Stimulated activated effector memory CD8-positive, alpha-beta T cell treated with anti-CD3 and anti-CD28 coated beads, Interleukin-12 subunit alpha, Interleukin-12 subunit beta, amount 100 ng/mL, for 72 hours (primary cell): ENCODE measurements at regions not wholly inside any gene's neighbourhood (a gene's known extent, or its start where the extent isn't known, plus 50 kb on each side); places are given as distances from the start of the nearest gene placed in this dataset.

Experiments
- ATAC-seq: fragments of 150-1000 bp; cut with Tn5 transposase; 2 replicates; pipeline ENCODE4 v1.10.0; 2021
- DNase-seq, 2 donors: peaks; one replicate each; pipeline ENCODE4 v3.0.0; 2021 to 2022; ENCODE audit warnings: low spot score in 2 of 2
- H3K27ac Mint-ChIP-seq: one replicate; pipeline ENCODE4 v1.8.0; 2022; ENCODE audit warnings: mild to moderate bottlenecking, mixed read lengths
- H3K36me3 Mint-ChIP-seq: one replicate; pipeline ENCODE4 v1.8.0; 2022; ENCODE audit warnings: mild to moderate bottlenecking, mixed read lengths
- H3K4me1 Mint-ChIP-seq: one replicate; pipeline ENCODE4 v1.8.0; 2022; ENCODE audit warnings: mixed read lengths
- H3K4me3 Mint-ChIP-seq: one replicate; pipeline ENCODE4 v1.8.0; 2022; ENCODE audit warnings: mild to moderate bottlenecking, mixed read lengths
- H3K9me3 Mint-ChIP-seq: one replicate; pipeline ENCODE4 v1.8.0; 2022; ENCODE audit warnings: mixed read lengths

DNA sequence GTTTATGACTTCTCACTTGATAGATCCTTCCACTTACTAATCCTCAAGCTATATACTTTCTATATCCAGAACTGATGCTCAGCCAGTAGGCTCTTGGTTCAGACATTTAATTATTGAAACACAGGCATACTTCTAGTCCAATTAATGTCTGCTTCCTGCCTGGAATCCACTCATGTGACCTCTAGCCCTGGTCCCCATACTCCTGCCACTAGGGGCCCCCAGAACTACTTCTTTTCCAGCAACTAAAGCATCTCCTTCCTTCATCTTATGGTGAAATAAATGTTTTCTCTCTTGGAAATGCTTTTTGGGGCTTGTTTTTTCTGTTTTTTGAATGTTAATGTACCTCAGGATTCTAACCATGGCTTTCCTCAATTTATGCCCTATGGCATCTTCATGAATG lies 527.6 kb downstream of the SATB2 start:
- no peaks in the 10 kb centered on the region for H3K4me1 Mint-ChIP-seq
- H3K4me3 Mint-ChIP-seq, result no peak overlapping the region
- peaks cover 15% of the 10 kb centered on the region for H3K9me3 Mint-ChIP-seq
- DNase-seq (no peak), ATAC-seq (no peak)
- no peak overlapping the region for H3K27ac Mint-ChIP-seq
- H3K36me3 Mint-ChIP-seq, result no peaks in the 10 kb centered on the region

DNA sequence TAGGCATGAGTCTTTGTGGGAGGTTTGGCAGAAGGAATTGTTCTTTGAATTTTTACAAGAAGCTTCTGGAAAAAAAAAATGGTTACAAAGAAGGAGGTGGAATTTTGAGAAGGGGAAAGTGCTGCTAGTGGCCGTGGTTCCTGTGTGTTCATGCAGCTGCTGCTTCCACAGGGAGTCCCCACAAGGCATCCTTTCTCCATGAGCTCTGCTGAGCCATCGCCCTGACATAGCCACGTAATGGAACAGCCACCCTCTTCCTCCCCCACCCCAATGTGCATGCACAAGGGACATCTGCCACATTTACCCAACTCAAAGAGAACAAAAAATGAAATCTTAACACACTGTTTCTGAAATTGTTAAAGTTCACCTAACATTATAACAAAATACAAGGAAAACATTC lies 529.7 kb downstream of the SATB2 start:
- DNase-seq, result no peak
- H3K4me1 Mint-ChIP-seq, result no peaks in the 10 kb centered on the region

DNA sequence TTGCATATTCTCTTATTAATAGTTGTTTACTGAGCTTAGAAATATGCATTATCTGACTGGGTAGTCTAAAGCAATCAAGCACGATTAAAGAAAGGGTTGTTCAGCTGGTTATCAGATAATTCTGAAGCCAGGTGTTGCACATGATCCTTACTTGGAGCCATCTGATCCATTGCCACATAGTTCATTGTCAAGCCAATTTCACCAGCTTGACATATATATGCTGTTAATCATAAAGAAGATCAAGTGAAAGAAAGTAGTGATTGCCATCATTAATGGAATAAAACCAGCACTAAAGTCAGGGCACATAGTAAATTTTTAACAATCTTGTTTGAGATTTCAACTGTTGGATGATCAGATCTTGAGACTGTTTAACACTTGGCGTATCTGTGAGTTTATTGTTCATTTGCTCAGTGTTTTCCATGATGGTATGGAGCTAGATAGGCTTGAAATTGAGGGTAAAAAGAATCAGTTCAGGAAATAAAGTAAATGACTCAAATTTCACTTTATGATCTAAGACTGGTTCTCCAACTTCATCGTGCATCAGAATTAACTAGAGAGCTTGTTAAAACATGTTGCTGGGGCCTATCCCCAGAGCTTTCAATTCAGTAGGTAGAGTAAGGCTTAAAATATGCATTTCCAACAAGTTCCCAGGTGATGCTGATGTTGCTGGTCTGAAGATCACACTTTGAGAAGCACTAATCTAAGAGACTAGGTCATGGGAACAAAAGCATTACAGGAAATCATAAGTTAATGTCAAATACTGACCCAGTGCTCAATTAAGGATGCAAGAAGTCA lies 539.6 kb downstream of the SATB2 start:
- DNase-seq, result no peak
- Mint-ChIP-seq H3K4me1 (no peaks in the 10 kb centered on the region), H3K4me3 (no peak overlapping the region), H3K9me3 (peaks cover 17% of the 10 kb centered on the region), H3K36me3 (no peaks in the 10 kb centered on the region), H3K27ac (no peak overlapping the region)
- no peak for ATAC-seq

More for the DNA sequence above, 529.7 kb downstream of the SATB2 start:
- Mint-ChIP-seq H3K9me3 (peaks cover 12% of the 10 kb centered on the region), H3K27ac (no peak overlapping the region), H3K4me3 (no peak overlapping the region), H3K36me3 (no peaks in the 10 kb centered on the region)
- no peak for ATAC-seq

DNA sequence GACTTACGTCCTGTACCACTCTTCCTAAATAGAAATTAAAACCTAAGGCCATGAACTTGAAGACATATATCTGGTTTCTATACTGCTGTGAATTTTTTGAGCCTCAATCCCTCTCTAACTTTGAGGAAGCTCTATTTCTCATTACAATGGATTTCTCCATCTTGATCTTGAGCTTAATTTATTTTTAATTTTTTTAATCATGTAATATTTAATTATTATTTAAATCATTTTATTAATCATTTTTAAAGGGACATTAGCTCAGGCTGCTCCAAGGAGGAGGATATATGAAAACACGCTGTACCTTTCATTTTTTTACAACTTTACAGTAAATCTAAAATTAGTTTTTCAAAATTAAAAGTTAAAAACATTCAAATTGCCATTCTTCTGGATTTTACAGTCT lies 540.5 kb downstream of the SATB2 start:
- no peak overlapping the region for H3K4me3 Mint-ChIP-seq
- H3K36me3 Mint-ChIP-seq, result no peaks in the 10 kb centered on the region
- DNase-seq (no peak), ATAC-seq (no peak)
- H3K9me3 Mint-ChIP-seq, result peaks cover 14% of the 10 kb centered on the region
- no peaks in the 10 kb centered on the region for H3K4me1 Mint-ChIP-seq
- no peak overlapping the region for H3K27ac Mint-ChIP-seq

DNA sequence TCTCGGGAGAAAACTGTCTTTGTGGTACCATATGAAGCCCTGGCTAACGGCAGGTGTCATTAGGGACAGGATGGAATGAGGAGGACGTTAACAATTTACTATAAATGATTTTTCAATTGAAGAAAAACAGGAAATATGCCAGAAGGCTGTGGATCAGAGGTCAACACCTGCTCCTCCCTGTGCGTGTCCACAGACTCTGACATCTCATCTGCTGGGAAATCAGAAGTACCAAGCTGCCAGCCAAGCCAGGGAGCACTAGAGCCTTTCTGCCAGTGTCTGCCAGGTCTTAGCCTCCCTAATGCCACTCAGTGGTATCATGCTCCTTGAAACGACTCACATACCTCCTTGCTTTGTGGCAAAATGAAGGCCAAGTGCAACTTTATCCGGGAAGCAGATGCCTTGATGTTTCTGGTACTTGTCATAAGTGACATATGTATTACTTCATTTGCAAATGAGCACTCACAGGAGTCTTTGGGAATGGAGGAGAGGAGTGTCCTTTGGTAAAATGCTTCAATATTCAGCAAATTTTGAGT lies 541.1 kb downstream of the SATB2 start:
- no peaks in the 10 kb centered on the region for H3K36me3 Mint-ChIP-seq
- peaks cover 14% of the 10 kb centered on the region for H3K9me3 Mint-ChIP-seq
- no peak overlapping the region for H3K4me3 Mint-ChIP-seq
- ATAC-seq (no peak), DNase-seq (no peak)
- no peaks in the 10 kb centered on the region for H3K4me1 Mint-ChIP-seq
- H3K27ac Mint-ChIP-seq, result no peak overlapping the region

DNA sequence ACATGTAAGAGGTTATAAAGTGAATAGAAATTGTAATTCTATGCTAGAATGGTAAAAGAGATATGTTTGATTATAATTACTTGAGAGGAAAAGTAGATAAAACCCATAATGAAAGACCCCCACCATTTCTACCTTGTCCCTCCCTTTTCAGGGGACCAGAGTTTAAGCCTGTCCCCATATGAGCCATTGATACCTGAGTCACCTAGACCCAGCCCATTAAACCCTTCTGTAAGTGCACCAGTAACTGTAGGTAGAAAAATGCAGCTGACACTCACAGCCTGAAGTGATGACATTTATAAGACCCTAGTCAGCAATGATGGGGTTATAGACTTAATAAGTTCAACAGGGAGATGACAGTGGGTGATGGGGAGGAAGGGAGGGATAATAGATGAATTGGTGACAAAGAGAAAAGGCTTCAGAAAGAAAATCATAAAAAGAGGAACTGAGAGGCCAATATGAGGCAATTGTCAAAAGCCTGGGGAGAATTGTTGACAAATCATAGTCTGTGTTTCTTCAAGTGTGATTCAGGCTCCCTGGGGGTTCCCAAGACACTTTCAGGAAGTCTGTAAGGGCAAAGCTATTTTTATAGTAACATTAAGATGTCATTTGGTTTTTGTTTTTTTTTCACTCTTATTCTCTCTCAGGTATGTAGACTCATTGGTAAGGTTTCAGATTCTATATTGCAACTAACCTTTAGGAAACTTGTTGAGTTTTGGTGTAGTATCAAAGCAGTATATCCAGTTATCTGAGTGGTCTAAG lies 544.2 kb downstream of the SATB2 start:
- ATAC-seq (peak; percentile 13), DNase-seq (no peak)
- Mint-ChIP-seq H3K4me3 (no peak overlapping the region), H3K36me3 (no peaks in the 10 kb centered on the region), H3K4me1 (no peaks in the 10 kb centered on the region), H3K27ac (no peak overlapping the region), H3K9me3 (peaks cover 8% of the 10 kb centered on the region)

DNA sequence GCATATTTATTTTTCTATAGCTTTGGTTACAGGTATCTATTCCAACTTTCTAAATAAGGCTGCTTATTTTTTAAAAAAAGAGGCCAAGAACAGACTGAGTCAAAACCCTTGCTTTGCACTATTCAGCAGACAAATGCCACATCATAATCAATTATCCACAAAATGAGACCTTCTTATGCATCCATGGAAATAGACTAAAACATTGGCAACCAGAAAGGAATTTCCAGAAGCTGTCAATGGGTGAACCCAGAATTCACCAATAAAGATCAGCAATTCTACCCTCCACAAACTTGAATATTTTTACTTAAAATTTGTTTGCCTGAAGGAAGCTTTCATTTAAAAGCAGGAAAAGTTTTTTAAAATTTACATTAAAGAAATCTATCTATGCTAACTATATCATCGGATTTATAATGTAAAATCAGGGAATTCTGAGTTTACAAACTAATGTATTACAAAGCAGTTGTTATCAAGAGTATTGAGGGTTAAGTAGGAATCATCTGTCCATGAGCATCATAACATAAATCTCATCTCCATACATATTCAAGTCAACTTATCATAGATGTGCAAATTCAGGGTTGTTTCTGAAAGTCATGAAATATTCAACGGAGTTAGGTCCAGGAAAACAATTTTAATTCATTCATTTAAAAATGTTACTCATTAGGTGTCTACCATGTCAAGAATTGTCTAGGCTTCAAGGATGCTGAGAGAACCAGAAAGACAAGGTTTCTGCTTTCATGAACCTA lies 548.0 kb downstream of the SATB2 start:
- Mint-ChIP-seq H3K4me3 (no peak overlapping the region), H3K36me3 (no peaks in the 10 kb centered on the region), H3K4me1 (no peaks in the 10 kb centered on the region), H3K27ac (no peak overlapping the region), H3K9me3 (peaks cover 8% of the 10 kb centered on the region)
- ATAC-seq (no peak), DNase-seq (no peak)

DNA sequence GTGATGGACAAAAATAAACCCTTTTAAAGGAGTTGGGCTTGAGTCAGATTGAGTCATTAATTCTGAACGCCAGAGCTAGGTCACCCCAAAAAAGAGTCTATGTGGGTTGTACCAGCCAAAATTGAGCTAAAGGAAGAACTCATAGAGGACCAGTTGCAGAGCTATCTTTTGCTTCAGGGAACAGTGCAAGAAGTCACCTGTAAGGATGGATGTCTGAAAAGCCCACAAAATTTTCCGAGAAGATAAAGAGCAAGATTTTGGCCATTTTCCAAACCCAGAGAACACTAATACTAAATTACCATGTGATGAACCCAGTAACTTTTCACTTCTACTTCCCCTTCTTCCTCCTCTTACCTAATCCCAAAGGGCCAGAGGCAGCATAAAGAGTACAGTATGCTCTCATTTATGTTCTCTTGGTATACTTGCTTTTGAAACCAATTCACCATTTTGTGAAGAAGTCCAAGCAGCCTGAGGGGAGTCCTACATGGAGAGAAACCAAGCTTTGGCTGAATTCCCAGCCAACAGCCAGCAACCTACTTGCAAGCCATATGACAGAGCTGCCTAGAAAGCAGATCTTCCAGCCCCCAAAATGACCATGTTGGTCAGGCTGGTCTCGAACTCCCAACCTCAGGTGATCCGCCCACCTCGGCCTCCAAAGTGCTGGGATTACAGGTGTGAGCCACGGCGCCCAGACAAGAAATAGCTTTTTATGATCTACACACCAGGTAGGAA lies 551.7 kb downstream of the SATB2 start:
- Mint-ChIP-seq H3K36me3 (no peaks in the 10 kb centered on the region), H3K4me3 (no peak overlapping the region), H3K27ac (no peak overlapping the region), H3K4me1 (no peaks in the 10 kb centered on the region), H3K9me3 (peaks cover 4% of the 10 kb centered on the region)
- DNase-seq (no peak), ATAC-seq (no peak)

DNA sequence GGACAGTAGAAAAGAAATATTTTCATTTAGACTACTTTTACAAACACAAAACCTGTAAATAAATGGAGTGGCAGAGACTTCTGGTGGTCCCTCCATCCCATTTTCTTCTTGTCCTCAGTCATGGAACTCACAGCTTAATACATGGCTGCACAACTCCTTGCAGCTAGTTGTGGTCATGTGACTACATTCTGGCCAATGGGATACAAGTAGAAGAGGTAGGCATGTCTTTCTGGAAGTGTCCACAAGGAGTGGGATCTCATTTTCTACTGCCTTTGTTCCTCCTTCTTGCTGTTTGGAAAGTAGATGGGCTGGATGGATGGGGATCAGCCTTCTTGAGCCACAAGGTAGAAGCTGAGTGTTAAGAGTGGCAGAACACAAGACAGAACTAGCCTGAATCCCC lies 555.8 kb downstream of the SATB2 start:
- no peaks in the 10 kb centered on the region for H3K4me1 Mint-ChIP-seq
- ATAC-seq, result no peak
- no peaks in the 10 kb centered on the region for H3K36me3 Mint-ChIP-seq
- no peak for DNase-seq
- H3K4me3 Mint-ChIP-seq, result no peak overlapping the region
- peaks cover 9% of the 10 kb centered on the region for H3K9me3 Mint-ChIP-seq
- no peak overlapping the region for H3K27ac Mint-ChIP-seq

DNA sequence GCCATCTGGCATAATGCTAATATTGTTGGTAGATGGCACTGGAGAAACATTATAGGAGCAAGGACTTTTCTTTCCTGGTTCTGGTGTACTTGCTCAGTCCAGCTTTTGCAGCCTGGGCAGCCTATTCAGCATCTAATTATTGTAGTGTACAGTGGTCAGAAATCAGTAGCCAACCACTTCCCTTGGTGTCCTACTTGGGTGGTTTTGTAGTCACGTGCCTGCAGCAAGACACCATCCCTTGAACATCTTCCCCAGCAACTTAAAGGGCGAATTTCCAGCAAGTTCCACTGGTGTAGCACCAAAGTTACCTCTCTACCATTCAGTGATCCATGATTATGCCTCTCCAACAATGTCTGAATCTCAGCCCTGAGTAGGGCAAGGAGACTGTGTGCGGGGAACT lies 557.6 kb downstream of the SATB2 start:
- DNase-seq (no peak), ATAC-seq (no peak)
- Mint-ChIP-seq H3K4me1 (no peaks in the 10 kb centered on the region), H3K9me3 (peaks cover 9% of the 10 kb centered on the region), H3K27ac (no peak overlapping the region), H3K36me3 (no peaks in the 10 kb centered on the region), H3K4me3 (no peak overlapping the region)

DNA sequence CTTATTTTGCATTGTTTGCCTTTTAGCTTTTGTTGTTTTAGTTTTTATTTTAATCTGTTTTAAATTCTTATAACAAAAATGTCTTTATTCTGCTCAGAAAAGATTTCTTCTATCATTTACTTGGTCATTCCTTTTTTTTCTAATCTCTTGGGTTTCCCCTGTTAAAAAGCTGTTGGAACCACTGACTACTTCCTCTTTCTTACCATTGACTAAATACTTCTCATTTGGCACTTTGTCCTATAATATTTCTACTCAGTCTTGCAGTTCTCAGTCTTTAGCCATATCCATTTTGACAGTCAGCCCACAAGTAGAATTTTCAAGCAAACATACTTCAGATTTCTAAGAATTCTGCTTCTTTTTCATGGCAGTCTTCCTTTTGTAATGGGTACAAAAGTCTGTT lies 567.2 kb downstream of the SATB2 start:
- no peaks in the 10 kb centered on the region for H3K36me3 Mint-ChIP-seq
- H3K4me1 Mint-ChIP-seq, result no peaks in the 10 kb centered on the region
- peaks cover 11% of the 10 kb centered on the region for H3K9me3 Mint-ChIP-seq
- no peak overlapping the region for H3K27ac Mint-ChIP-seq
- ATAC-seq (no peak), DNase-seq (no peak)
- H3K4me3 Mint-ChIP-seq, result no peak overlapping the region

DNA sequence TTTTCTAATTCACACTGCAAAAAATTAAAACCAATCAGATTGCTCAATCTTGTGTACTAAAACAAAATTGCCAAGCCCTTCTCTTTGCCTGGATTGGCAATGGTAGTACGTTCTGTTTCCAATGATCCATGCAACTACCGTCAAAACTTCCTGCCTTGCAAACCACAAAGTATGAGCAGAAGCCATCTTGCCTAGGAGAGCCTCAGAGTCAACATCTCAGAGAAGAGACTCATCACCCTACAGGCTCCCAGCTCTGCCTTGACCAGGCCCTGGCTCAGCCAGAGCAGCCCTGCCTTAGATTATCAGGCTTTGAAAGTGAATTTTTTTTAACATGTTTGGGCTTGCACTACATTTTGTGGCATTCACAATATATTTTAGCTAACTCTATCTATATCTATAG lies 574.1 kb downstream of the SATB2 start:
- no peaks in the 10 kb centered on the region for H3K36me3 Mint-ChIP-seq
- no peak overlapping the region for H3K27ac Mint-ChIP-seq
- H3K9me3 Mint-ChIP-seq, result no peaks in the 10 kb centered on the region
- DNase-seq (no peak), ATAC-seq (no peak)
- no peaks in the 10 kb centered on the region for H3K4me1 Mint-ChIP-seq
- H3K4me3 Mint-ChIP-seq, result no peak overlapping the region

DNA sequence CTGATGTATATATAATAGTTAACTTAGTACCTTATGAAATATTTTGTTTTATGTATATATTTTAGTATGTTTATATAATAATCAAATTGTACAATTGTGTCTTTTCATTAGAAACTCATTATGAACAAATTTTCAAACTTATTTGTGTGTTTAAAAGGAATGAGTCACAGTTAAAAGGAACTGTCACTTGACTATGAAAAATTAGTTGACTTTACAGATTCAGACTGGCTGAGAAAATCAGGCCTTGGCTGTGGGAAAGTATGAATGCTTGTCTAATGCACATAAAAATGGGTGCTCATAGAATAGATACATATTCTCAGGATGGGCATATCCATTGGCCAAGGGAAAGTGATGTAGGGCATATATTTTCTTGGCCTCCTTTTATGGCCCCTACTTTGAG lies 576.8 kb downstream of the SATB2 start:
- DNase-seq, result no peak
- Mint-ChIP-seq H3K4me1 (no peaks in the 10 kb centered on the region), H3K4me3 (no peak overlapping the region), H3K9me3 (peaks cover under 1% of the 10 kb centered on the region), H3K27ac (no peak overlapping the region), H3K36me3 (no peaks in the 10 kb centered on the region)
- no peak for ATAC-seq

DNA sequence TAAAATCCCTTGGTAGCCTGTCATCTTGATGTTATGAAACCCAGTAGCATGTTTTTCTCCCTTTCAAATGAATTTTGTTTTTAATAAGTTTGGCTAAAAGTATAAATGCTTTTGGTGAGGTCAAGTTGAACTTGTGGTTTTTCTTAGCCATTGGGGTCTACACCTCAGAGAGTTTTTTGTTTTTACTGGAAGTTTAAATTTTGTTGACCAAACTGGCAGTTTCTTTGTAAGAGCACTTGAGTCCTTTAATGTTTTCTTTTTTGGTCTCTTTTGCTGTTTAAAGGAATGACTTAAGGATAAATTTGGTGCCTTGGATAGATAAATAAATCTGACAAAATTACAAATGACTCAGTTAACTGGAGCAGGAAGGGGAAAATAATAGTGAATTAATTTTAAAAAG lies 577.3 kb downstream of the SATB2 start:
- ATAC-seq, result no peak
- Mint-ChIP-seq H3K4me1 (no peaks in the 10 kb centered on the region), H3K36me3 (no peaks in the 10 kb centered on the region), H3K9me3 (peaks cover 3% of the 10 kb centered on the region), H3K27ac (no peak overlapping the region), H3K4me3 (no peak overlapping the region)
- DNase-seq, result no peak

DNA sequence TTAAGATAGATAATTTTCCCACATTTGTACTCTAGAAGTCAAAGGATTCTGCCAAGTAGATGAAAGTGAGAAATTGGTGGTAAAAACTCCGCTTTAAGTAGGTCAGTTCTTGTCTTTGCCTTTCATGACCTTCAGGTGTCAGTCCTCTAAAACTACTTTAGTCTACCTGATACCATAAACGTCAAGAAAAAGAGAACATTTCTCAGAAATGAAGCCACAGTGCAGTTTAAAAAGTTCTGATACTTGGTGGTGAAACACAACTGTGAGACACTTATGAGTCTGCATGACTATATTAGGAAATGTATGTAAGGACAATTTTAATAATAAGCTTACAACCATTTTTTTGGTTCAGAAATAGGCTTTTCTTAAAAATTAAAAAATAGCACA lies 583.3 kb downstream of the SATB2 start:
- Mint-ChIP-seq H3K4me1 (no peaks in the 10 kb centered on the region), H3K4me3 (no peak overlapping the region), H3K27ac (no peak overlapping the region), H3K36me3 (no peaks in the 10 kb centered on the region), H3K9me3 (peaks cover 8% of the 10 kb centered on the region)
- ATAC-seq, result no peak
- no peak for DNase-seq
